ENCODE measurements at regions not wholly inside any gene's neighbourhood (a gene's known extent, or its start where the extent isn't known, plus 50 kb on each side); places are given as distances from the start of the nearest gene placed in this dataset.

GRCh38 chr6:142530566-142530965, 228.8 kb downstream of the ADGRG6 start:
- Histone ChIP-seq H2BK5ac (ENCODE audit: low read depth, low read length, poor library complexity) (no peak overlapping the region), H3K14ac (ENCODE audit: low read length) (no peak overlapping the region), H3K4me1 (ENCODE audit: control insufficient read depth in 1 of 2, insufficient read depth in 2 of 2, low read length in 2 of 2) (no peaks in the 10 kb centered on the region), H3K79me1 (ENCODE audit: low read length) (no peaks in the 10 kb centered on the region), H3K4me3 (ENCODE audit: low read depth, low read length) (no peak overlapping the region), H2BK120ac (ENCODE audit: insufficient read depth, low read length, poor library complexity) (no peak overlapping the region), H4K91ac (ENCODE audit: low read depth, low read length) (no peak overlapping the region), H4K8ac (ENCODE audit: low read depth, low read length) (no peak overlapping the region), H3K27ac (ENCODE audit: low read depth, low read length) (no peak overlapping the region), H3K4me2 (ENCODE audit: low read length) (no peak overlapping the region), H3K23ac (ENCODE audit: low read length) (no peak overlapping the region), H2AFZ (ENCODE audit: insufficient read depth, low read length, poor library complexity) (no peak overlapping the region), H3K4ac (ENCODE audit: low read depth, low read length) (no peak overlapping the region), H3K27me3 (ENCODE audit: insufficient read depth, low read length) (no peaks in the 10 kb centered on the region), H3K36me3 (ENCODE audit: control insufficient read depth in 1 of 2, insufficient read depth in 2 of 2, low read length in 2 of 2) (no peaks in the 10 kb centered on the region), H2AK5ac (ENCODE audit: low read length) (no peak overlapping the region), H3K79me2 (ENCODE audit: control insufficient read depth, insufficient read depth, low read length, poor library complexity) (no peaks in the 10 kb centered on the region), H3K9me3 (ENCODE audit: insufficient read depth, low read depth, low read length) (peaks cover 4% of the 10 kb centered on the region), H3K18ac (ENCODE audit: low read length) (no peak overlapping the region), H3K9ac (ENCODE audit: low read length) (no peak overlapping the region), H4K12ac (ENCODE audit: low read depth, low read length) (no peak overlapping the region), H2BK12ac (ENCODE audit: low read length) (no peak overlapping the region)
- DNase-seq, result no peak
- whole genome bisulfite sequencing (ENCODE audit: extremely low coverage, insufficient coverage, insufficient read length), result no CpG with 5 or more reads among the region's 3 CpGs

- no peak overlapping the region for H3K4me2 ChIP-seq (ENCODE audit: low read length)
- H3K79me2 ChIP-seq (ENCODE audit: control insufficient read depth, insufficient read depth, low read length, poor library complexity), result no peaks in the 10 kb centered on the region
- no peak overlapping the region for H4K91ac ChIP-seq (ENCODE audit: low read depth, low read length)
- no peaks in the 10 kb centered on the region for H3K79me1 ChIP-seq (ENCODE audit: low read length)
- no peak overlapping the region for H2AFZ ChIP-seq (ENCODE audit: insufficient read depth, low read length, poor library complexity)
- DNase-seq, result peak in 1 of 2 donors; percentile 31
- no peak overlapping the region for H3K23ac ChIP-seq (ENCODE audit: low read length)
- no CpG with 5 or more reads among the region's 1 CpG for WGBS (ENCODE audit: extremely low coverage, insufficient coverage, insufficient read length)
- no peak overlapping the region for H4K12ac ChIP-seq (ENCODE audit: low read depth, low read length)
- no peak overlapping the region for H3K18ac ChIP-seq (ENCODE audit: low read length)
- no peak overlapping the region for H2BK120ac ChIP-seq (ENCODE audit: insufficient read depth, low read length, poor library complexity)
- H2AK5ac ChIP-seq (ENCODE audit: low read length), result no peak overlapping the region
- H3K27me3 ChIP-seq (ENCODE audit: insufficient read depth, low read length), result no peaks in the 10 kb centered on the region
- no peak overlapping the region for H2BK5ac ChIP-seq (ENCODE audit: low read depth, low read length, poor library complexity)
- H4K8ac ChIP-seq (ENCODE audit: low read depth, low read length), result no peak overlapping the region
- H3K4ac ChIP-seq (ENCODE audit: low read depth, low read length), result no peak overlapping the region
- no peak overlapping the region for H3K14ac ChIP-seq (ENCODE audit: low read length)
- no peak overlapping the region for H3K27ac ChIP-seq (ENCODE audit: low read depth, low read length)
- H3K4me1 ChIP-seq (ENCODE audit: control insufficient read depth in 1 of 2, insufficient read depth in 2 of 2, low read length in 2 of 2), result no peaks in the 10 kb centered on the region
- peaks cover 9% of the 10 kb centered on the region for H3K9me3 ChIP-seq (ENCODE audit: insufficient read depth, low read depth, low read length)
- H2BK12ac ChIP-seq (ENCODE audit: low read length), result no peak overlapping the region
- H3K9ac ChIP-seq (ENCODE audit: low read length), result no peak overlapping the region
- H3K36me3 ChIP-seq (ENCODE audit: control insufficient read depth in 1 of 2, insufficient read depth in 2 of 2, low read length in 2 of 2), result no peaks in the 10 kb centered on the region
- H3K4me3 ChIP-seq (ENCODE audit: low read depth, low read length), result no peak overlapping the region
Measured at GRCh38 chr6:142531727-142532126, 229.9 kb downstream of the ADGRG6 start.

GRCh38 chr6:142534076-142534475, 232.3 kb downstream of the ADGRG6 start:
- H3K27me3 ChIP-seq (ENCODE audit: insufficient read depth, low read length), result no peaks in the 10 kb centered on the region
- DNase-seq, result no peak
- no peak overlapping the region for H4K12ac ChIP-seq (ENCODE audit: low read depth, low read length)
- H2AFZ ChIP-seq (ENCODE audit: insufficient read depth, low read length, poor library complexity), result no peak overlapping the region
- no peaks in the 10 kb centered on the region for H3K4me1 ChIP-seq (ENCODE audit: control insufficient read depth in 1 of 2, insufficient read depth in 2 of 2, low read length in 2 of 2)
- H4K91ac ChIP-seq (ENCODE audit: low read depth, low read length), result no peak overlapping the region
- no CpG with 5 or more reads among the region's 1 CpG for WGBS (ENCODE audit: extremely low coverage, insufficient coverage, insufficient read length)
- H3K9ac ChIP-seq (ENCODE audit: low read length), result no peak overlapping the region
- no peak overlapping the region for H2AK5ac ChIP-seq (ENCODE audit: low read length)
- H3K4me2 ChIP-seq (ENCODE audit: low read length), result no peak overlapping the region
- no peak overlapping the region for H3K23ac ChIP-seq (ENCODE audit: low read length)
- no peaks in the 10 kb centered on the region for H3K79me1 ChIP-seq (ENCODE audit: low read length)
- H2BK12ac ChIP-seq (ENCODE audit: low read length), result no peak overlapping the region
- no peak overlapping the region for H3K4me3 ChIP-seq (ENCODE audit: low read depth, low read length)
- no peaks in the 10 kb centered on the region for H3K79me2 ChIP-seq (ENCODE audit: control insufficient read depth, insufficient read depth, low read length, poor library complexity)
- peaks cover 9% of the 10 kb centered on the region for H3K9me3 ChIP-seq (ENCODE audit: insufficient read depth, low read depth, low read length)
- H2BK120ac ChIP-seq (ENCODE audit: insufficient read depth, low read length, poor library complexity), result no peak overlapping the region
- H4K8ac ChIP-seq (ENCODE audit: low read depth, low read length), result no peak overlapping the region
- H2BK5ac ChIP-seq (ENCODE audit: low read depth, low read length, poor library complexity), result no peak overlapping the region
- H3K4ac ChIP-seq (ENCODE audit: low read depth, low read length), result no peak overlapping the region
- no peak overlapping the region for H3K27ac ChIP-seq (ENCODE audit: low read depth, low read length)
- H3K18ac ChIP-seq (ENCODE audit: low read length), result no peak overlapping the region
- H3K36me3 ChIP-seq (ENCODE audit: control insufficient read depth in 1 of 2, insufficient read depth in 2 of 2, low read length in 2 of 2), result no peaks in the 10 kb centered on the region
- H3K14ac ChIP-seq (ENCODE audit: low read length), result no peak overlapping the region

- no peak overlapping the region for H3K18ac ChIP-seq (ENCODE audit: low read length)
- no peak overlapping the region for H3K4me3 ChIP-seq (ENCODE audit: low read depth, low read length)
- no peak overlapping the region for H3K9ac ChIP-seq (ENCODE audit: low read length)
- no CpG with 5 or more reads among the region's 2 CpGs for WGBS (ENCODE audit: extremely low coverage, insufficient coverage, insufficient read length)
- H2AK5ac ChIP-seq (ENCODE audit: low read length), result no peak overlapping the region
- H3K27ac ChIP-seq (ENCODE audit: low read depth, low read length), result no peak overlapping the region
- H3K4me1 ChIP-seq (ENCODE audit: control insufficient read depth in 1 of 2, insufficient read depth in 2 of 2, low read length in 2 of 2), result no peaks in the 10 kb centered on the region
- DNase-seq, result no peak
- H3K23ac ChIP-seq (ENCODE audit: low read length), result no peak overlapping the region
- H2BK12ac ChIP-seq (ENCODE audit: low read length), result no peak overlapping the region
- no peak overlapping the region for H2BK5ac ChIP-seq (ENCODE audit: low read depth, low read length, poor library complexity)
- H3K36me3 ChIP-seq (ENCODE audit: control insufficient read depth in 1 of 2, insufficient read depth in 2 of 2, low read length in 2 of 2), result no peaks in the 10 kb centered on the region
- no peak overlapping the region for H3K4me2 ChIP-seq (ENCODE audit: low read length)
- H3K9me3 ChIP-seq (ENCODE audit: insufficient read depth, low read depth, low read length), result peaks cover 9% of the 10 kb centered on the region
- no peak overlapping the region for H4K91ac ChIP-seq (ENCODE audit: low read depth, low read length)
- H3K79me2 ChIP-seq (ENCODE audit: control insufficient read depth, insufficient read depth, low read length, poor library complexity), result no peaks in the 10 kb centered on the region
- no peak overlapping the region for H3K14ac ChIP-seq (ENCODE audit: low read length)
- H3K27me3 ChIP-seq (ENCODE audit: insufficient read depth, low read length), result no peaks in the 10 kb centered on the region
- H2AFZ ChIP-seq (ENCODE audit: insufficient read depth, low read length, poor library complexity), result no peak overlapping the region
- H4K8ac ChIP-seq (ENCODE audit: low read depth, low read length), result no peak overlapping the region
- H2BK120ac ChIP-seq (ENCODE audit: insufficient read depth, low read length, poor library complexity), result no peak overlapping the region
- no peaks in the 10 kb centered on the region for H3K79me1 ChIP-seq (ENCODE audit: low read length)
- H4K12ac ChIP-seq (ENCODE audit: low read depth, low read length), result no peak overlapping the region
- H3K4ac ChIP-seq (ENCODE audit: low read depth, low read length), result no peak overlapping the region
Measured at GRCh38 chr6:142534484-142534883, 232.7 kb downstream of the ADGRG6 start.

All from trophoblast cell (in vitro differentiated cells and primary cell).